ENCODE measurements at regions not wholly inside any gene's neighbourhood (a gene's known extent, or its start where the extent isn't known, plus 50 kb on each side); places are given as distances from the start of the nearest gene placed in this dataset.
"Not testable (repeated sequence)": the region's sequence is repeated elsewhere in the genome, so short reads cannot be mapped to it uniquely, and the experiment has no call there.

- H3K9ac ChIP-seq (ENCODE audit: low read depth in 1 of 2, low read length in 2 of 2); H3K36me3 ChIP-seq (ENCODE audit: control insufficient read depth in 4 of 4, insufficient read depth in 3 of 4, low read depth in 1 of 4, low read length in 3 of 4); H3K9me3 ChIP-seq (ENCODE audit: control insufficient read depth in 4 of 4, low read length in 3 of 4); H3K27ac ChIP-seq (ENCODE audit: low read depth in 1 of 2, low read length in 2 of 2); H3K27me3 ChIP-seq (ENCODE audit: control insufficient read depth in 4 of 4, insufficient read depth in 4 of 4, low read length in 3 of 4); H3K4me1 ChIP-seq (ENCODE audit: control insufficient read depth in 4 of 4, insufficient read depth in 4 of 4, low read length in 3 of 4); DNase-seq (ENCODE audit: low spot score); H3K4me3 ChIP-seq (ENCODE audit: low read depth in 1 of 3, low read length in 3 of 3): not testable (repeated sequence)
- WGBS: 92% methylated on average over 8 of the region's 8 CpGs
Measured at GRCh38 chr3:59360312-59360711, 310.5 kb upstream of the CFAP20DC start.

- Histone ChIP-seq H3K4me1 (ENCODE audit: control insufficient read depth in 4 of 4, insufficient read depth in 4 of 4, low read length in 3 of 4) (no peaks in the 10 kb centered on the region), H3K4me3 (ENCODE audit: low read depth in 1 of 3, low read length in 3 of 3) (no peak overlapping the region), H3K9me3 (ENCODE audit: control insufficient read depth in 4 of 4, low read length in 3 of 4) (peaks cover 0 to 4% (median 0%) of the 10 kb centered on the region in 4 donors), H3K27me3 (ENCODE audit: control insufficient read depth in 4 of 4, insufficient read depth in 4 of 4, low read length in 3 of 4) (peaks cover 0 to 3% (median 0%) of the 10 kb centered on the region in 4 donors), H3K9ac (ENCODE audit: low read depth in 1 of 2, low read length in 2 of 2) (no peak overlapping the region), H3K27ac (ENCODE audit: low read depth in 1 of 2, low read length in 2 of 2) (no peak overlapping the region), H3K36me3 (ENCODE audit: control insufficient read depth in 4 of 4, insufficient read depth in 3 of 4, low read depth in 1 of 4, low read length in 3 of 4) (no peaks in the 10 kb centered on the region)
- DNase-seq (ENCODE audit: low spot score): no peak
- WGBS: 59% methylated on average over 4 of the region's 4 CpGs
- TF ChIP-seq MAX (IDR thresholded peaks at IDR 0.05) (no peak), FOXA1 (IDR thresholded peaks at IDR 0.05) (no peak), GABPA (IDR thresholded peaks at IDR 0.05 in 1 of 2, conservative IDR thresholded peaks at IDR 0.05 in 1 of 2) (no peak), RAD21 (IDR thresholded peaks at IDR 0.05) (no peak), EGR1 (IDR thresholded peaks at IDR 0.05; ENCODE audit: low read depth in 2 of 2) (no peak), REST (IDR thresholded peaks at IDR 0.05) (no peak), HNF4A (conservative IDR thresholded peaks at IDR 0.05) (no peak), YY1 (IDR thresholded peaks at IDR 0.05) (no peak), SP1 (IDR thresholded peaks at IDR 0.05) (no peak), JUND (IDR thresholded peaks at IDR 0.05) (no peak), TAF1 (conservative IDR thresholded peaks at IDR 0.05) (no peak), HNF4G (IDR thresholded peaks at IDR 0.05) (no peak), FOXA2 (IDR thresholded peaks at IDR 0.05) (no peak), RXRA (IDR thresholded peaks at IDR 0.05) (no peak), ZBTB33 (IDR thresholded peaks at IDR 0.05) (no peak), ATF3 (IDR thresholded peaks at IDR 0.05) (no peak), CTCF (IDR thresholded peaks at IDR 0.05; ENCODE audit: low read depth, low read length, missing input control) (no peak), NR2F2 (IDR thresholded peaks at IDR 0.05) (no peak)
Measured at GRCh38 chr3:59341459-59341858, 291.6 kb upstream of the CFAP20DC start.
